SK-N-SH treated with all-trans-retinoic acid at 6 μM for 48 hours (cell line): ENCODE measurements at regions not wholly inside any gene's neighbourhood (a gene's known extent, or its start where the extent isn't known, plus 50 kb on each side); places are given as distances from the start of the nearest gene placed in this dataset.

ENCODE experiments used
- ARNTL ChIP-seq: fragments of 450-650 bp; formaldehyde crosslinking; IDR thresholded peaks from 2 replicates; pipeline ENCODE4 v1.5.0; 2020; ENCODE audit warnings: low read depth, mild to moderate bottlenecking, moderate library complexity, borderline replicate concordance
- CREB5 ChIP-seq: fragments of 250-450 bp; sonication (Bioruptor Pico); IDR thresholded peaks from 2 replicates; pipeline ENCODE4 v1.5.1; 2020; ENCODE audit warnings: low read depth, mild to moderate bottlenecking, moderate library complexity
- CSDC2 ChIP-seq: fragments of 250-450 bp; sonication (Bioruptor Pico); IDR thresholded peaks from 2 replicates; pipeline ENCODE4 v1.5.0; 2020; ENCODE audit warnings: mild to moderate bottlenecking, moderate library complexity
- CSRNP3 ChIP-seq: fragments of 250-450 bp; sonication (Bioruptor Pico); IDR thresholded peaks from 2 replicates; pipeline ENCODE4 v1.5.1; 2021; ENCODE audit warnings: mild to moderate bottlenecking, moderate library complexity
- ESRRG ChIP-seq: fragments of 250-450 bp; sonication (Bioruptor Pico); IDR thresholded peaks from 2 replicates; pipeline ENCODE4 v1.6.1; 2021; ENCODE audit warnings: mild to moderate bottlenecking
- ISL1 ChIP-seq: fragments of 250-450 bp; sonication (Bioruptor Pico); IDR thresholded peaks from 2 replicates; pipeline ENCODE4 v2.1.2; 2022; ENCODE audit warnings: mild to moderate bottlenecking, moderate library complexity
- PATZ1 ChIP-seq: fragments of 250-450 bp; sonication (Bioruptor Pico); IDR thresholded peaks from 2 replicates; pipeline ENCODE4 v1.8.0; 2020; ENCODE audit warnings: mild to moderate bottlenecking, moderate library complexity, borderline replicate concordance
- RARB ChIP-seq: fragments of 250-450 bp; sonication (Bioruptor Pico); IDR thresholded peaks from 2 replicates; pipeline ENCODE4 v1.8.0; 2021; ENCODE audit warnings: mild to moderate bottlenecking, moderate library complexity
- TOX ChIP-seq: fragments of 250-450 bp; sonication (Bioruptor Pico); IDR thresholded peaks from 2 replicates; pipeline ENCODE4 v1.8.0; 2021; ENCODE audit warnings: mild to moderate bottlenecking, moderate library complexity, borderline replicate concordance
- ZFP3 ChIP-seq: fragments of 250-450 bp; sonication (Bioruptor Pico); IDR thresholded peaks from 2 replicates; pipeline ENCODE4 v1.5.0; 2020; ENCODE audit warnings: mild to moderate bottlenecking, moderate library complexity
- ZFP30 ChIP-seq: fragments of 450-650 bp; formaldehyde crosslinking; IDR thresholded peaks from 2 replicates; pipeline ENCODE4 v1.5.0; 2022; ENCODE audit warnings: mild to moderate bottlenecking, moderate library complexity
- ZNF70 ChIP-seq: fragments of 450-650 bp; formaldehyde crosslinking; IDR thresholded peaks from 2 replicates; pipeline ENCODE4 v1.5.0; 2020; ENCODE audit warnings: mild to moderate bottlenecking, moderate library complexity
- ZNF8 ChIP-seq: fragments of 450-650 bp; formaldehyde crosslinking; IDR thresholded peaks from 2 replicates; pipeline ENCODE4 v1.5.0; 2020; ENCODE audit warnings: mild to moderate bottlenecking, moderate library complexity

GRCh38 chr17:77580531-77581270, 377.8 kb upstream of the TNRC6C start:
- TF ChIP-seq ZFP30 (CRISPR knock-in tag) (no peak), ISL1 (no peak), ARNTL (CRISPR knock-in tag) (no peak), ESRRG (CRISPR knock-in tag) (no peak), CREB5 (CRISPR knock-in tag) (no peak), RARB (no peak), CSRNP3 (no peak), ZNF8 (CRISPR knock-in tag) (no peak), PATZ1 (CRISPR knock-in tag) (no peak), CSDC2 (CRISPR knock-in tag) (no peak), TOX (CRISPR knock-in tag) (no peak), ZFP3 (CRISPR knock-in tag) (no peak), ZNF70 (CRISPR knock-in tag) (no peak)
